ENCODE measurements at regions not wholly inside any gene's neighbourhood (a gene's known extent, or its start where the extent isn't known, plus 50 kb on each side); places are given as distances from the start of the nearest gene placed in this dataset.

DNA sequence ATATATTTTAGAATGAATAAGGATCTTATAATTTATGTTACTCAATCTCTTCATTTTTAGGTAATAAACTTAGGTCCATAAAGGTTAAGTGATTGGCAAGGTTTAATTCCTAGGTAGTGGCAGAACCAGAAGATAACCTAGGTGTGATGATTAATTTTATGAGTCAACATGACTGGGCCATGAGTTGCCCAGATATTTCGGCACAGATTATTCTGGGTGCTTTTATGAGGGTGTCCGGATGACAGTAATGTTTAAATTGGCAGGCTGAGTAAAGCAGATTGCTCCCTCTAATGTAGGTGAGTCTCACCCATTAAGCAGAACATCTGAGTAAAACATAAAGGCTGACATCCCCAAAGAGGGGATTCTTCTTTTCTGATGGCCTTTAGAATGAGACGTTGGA, 1349.3 kb upstream of the CELF2 start:
- TF ChIP-seq, protein P1, sequence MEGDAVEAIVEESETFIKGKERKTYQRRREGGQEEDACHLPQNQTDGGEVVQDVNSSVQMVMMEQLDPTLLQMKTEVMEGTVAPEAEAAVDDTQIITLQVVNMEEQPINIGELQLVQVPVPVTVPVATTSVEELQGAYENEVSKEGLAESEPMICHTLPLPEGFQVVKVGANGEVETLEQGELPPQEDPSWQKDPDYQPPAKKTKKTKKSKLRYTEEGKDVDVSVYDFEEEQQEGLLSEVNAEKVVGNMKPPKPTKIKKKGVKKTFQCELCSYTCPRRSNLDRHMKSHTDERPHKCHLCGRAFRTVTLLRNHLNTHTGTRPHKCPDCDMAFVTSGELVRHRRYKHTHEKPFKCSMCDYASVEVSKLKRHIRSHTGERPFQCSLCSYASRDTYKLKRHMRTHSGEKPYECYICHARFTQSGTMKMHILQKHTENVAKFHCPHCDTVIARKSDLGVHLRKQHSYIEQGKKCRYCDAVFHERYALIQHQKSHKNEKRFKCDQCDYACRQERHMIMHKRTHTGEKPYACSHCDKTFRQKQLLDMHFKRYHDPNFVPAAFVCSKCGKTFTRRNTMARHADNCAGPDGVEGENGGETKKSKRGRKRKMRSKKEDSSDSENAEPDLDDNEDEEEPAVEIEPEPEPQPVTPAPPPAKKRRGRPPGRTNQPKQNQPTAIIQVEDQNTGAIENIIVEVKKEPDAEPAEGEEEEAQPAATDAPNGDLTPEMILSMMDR (IDR thresholded peaks at IDR 0.05; ENCODE audit: control extremely low read depth, extremely low read depth, low read depth, missing control alignments), result no peak
- DNase-seq (ENCODE audit: extremely low spot score), result no peak
- CTCF ChIA-PET, result no interaction called here
- POLR2A ChIA-PET, result no interaction called here

DNA sequence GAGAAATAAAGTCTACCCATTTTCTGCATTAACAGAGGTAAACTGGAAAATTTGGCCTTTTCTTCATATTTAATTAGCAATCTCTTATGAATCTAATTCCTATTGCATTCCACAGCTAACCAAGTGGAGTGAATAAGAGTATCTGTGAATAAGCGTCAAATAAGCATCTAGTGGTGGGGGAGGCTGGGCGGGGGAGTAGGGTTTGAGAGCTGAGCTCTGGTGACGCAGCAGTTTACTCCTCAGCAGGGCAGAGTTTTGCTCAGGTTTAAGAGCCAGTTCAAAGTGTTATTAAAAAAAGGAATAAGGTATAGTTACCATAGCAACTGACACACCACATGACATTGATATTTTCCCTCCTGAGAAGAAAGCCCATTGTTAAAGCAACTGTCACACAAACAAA, 1346.8 kb upstream of the CELF2 start:
- TF ChIP-seq, protein P1 (IDR thresholded peaks at IDR 0.05; ENCODE audit: control extremely low read depth, extremely low read depth, low read depth, missing control alignments), result no peak
- POLR2A ChIA-PET, result no interaction called here
- CTCF ChIA-PET, result no interaction called here
- DNase-seq (ENCODE audit: extremely low spot score), result no peak

DNA sequence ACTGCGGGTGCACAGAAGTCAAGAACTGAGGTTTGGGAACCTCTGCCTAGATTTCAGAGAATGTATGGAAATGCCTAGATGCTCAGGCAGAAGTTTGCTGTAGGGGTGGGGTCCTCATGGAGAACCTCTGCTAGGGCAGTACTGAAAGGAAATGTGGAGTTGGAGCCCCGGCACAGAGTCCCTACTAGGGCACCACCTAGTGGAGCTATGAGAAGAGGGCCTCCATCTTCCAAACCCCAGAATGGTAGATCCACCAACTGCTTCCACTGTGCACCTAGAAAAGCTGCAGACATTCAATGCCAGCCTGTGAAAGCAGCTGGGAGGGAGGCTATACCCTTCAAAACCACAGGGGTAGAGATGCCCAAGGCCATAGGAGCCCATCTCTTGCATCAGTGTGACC, 1336.0 kb upstream of the CELF2 start:
- TF ChIP-seq, protein P1 (IDR thresholded peaks at IDR 0.05; ENCODE audit: control extremely low read depth, extremely low read depth, low read depth, missing control alignments), result no peak
- no peak for DNase-seq (ENCODE audit: extremely low spot score)
- ChIA-PET POLR2A (no interaction called here), CTCF (interaction anchor here (1.7 kb wide), 1 partner anchor 339 kb away, joined by 13 read pairs; no protein-coding TSS in a partner anchor)

DNA sequence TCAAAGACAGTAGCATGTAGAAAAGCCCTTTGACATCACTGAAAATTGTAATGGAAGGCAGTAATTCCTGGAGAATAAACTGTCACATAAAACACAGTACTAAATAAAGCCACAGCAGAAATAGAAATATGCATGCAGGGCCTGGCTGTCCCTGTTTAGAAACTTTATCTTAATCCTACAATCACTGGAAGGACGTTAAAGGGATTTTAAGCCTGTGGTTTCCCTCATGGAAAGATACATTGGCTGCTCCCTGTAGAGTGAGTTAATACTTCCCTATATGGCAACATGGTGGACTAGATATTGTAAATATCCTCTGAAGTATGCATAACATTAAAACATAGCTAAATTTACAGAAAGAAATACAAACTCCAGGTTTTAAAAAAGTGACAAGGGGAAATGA, 1334.9 kb upstream of the CELF2 start:
- ChIA-PET CTCF (interaction anchor here (1.1 to 1.6 kb wide), 2 partner anchors 23 to 47 kb away, joined by 3 read pairs; no protein-coding TSS in a partner anchor), POLR2A (no interaction called here)
- TF ChIP-seq, protein P1 (IDR thresholded peaks at IDR 0.05; ENCODE audit: control extremely low read depth, extremely low read depth, low read depth, missing control alignments), result no peak
- no peak for DNase-seq (ENCODE audit: extremely low spot score)

DNA sequence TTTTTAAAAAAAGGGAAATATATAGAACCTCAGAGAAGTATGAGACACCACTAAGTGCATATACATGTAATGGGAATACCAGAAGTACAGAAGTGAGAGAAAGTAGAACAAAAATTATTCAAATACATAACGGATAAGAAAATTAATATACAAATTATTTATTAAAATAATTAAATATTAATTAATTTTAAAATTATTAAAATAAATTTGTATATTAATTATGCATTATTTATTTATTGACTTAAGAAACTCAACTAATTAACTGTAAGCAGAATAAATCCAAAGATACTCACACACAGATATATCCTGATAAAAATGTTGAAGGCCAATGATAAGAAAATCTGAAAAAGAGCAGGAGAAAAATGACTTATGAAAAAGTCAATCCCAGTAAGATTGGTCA, 1333.5 kb upstream of the CELF2 start:
- TF ChIP-seq, protein P1 (IDR thresholded peaks at IDR 0.05; ENCODE audit: control extremely low read depth, extremely low read depth, low read depth, missing control alignments), result no peak
- DNase-seq (ENCODE audit: extremely low spot score), result no peak
- CTCF ChIA-PET, result interaction anchor here (1.6 kb wide), 1 partner anchor 24 kb away, joined by 3 read pairs; no protein-coding TSS in a partner anchor
- POLR2A ChIA-PET, result no interaction called here

DNA sequence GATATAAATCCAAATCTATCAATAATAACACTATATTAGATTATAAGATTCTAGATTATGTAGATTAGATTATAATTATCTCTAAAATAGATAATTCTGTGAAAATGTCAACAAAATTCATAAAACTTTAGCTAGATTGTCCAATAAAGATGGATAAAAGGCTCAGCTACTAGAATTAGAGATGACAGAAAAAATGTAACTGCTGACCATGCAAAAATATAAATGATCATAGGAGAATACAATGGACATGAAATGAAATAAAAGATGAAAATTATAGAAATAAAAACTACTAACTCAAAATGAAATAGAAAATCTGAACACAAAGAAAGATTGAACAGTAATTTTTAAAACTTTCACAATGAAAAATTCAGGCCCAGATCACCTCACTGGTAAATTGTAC, 1332.1 kb upstream of the CELF2 start:
- CTCF ChIA-PET, result no interaction called here
- DNase-seq (ENCODE audit: extremely low spot score), result no peak
- TF ChIP-seq, protein P1 (IDR thresholded peaks at IDR 0.05; ENCODE audit: control extremely low read depth, extremely low read depth, low read depth, missing control alignments), result no peak
- POLR2A ChIA-PET, result no interaction called here

DNA sequence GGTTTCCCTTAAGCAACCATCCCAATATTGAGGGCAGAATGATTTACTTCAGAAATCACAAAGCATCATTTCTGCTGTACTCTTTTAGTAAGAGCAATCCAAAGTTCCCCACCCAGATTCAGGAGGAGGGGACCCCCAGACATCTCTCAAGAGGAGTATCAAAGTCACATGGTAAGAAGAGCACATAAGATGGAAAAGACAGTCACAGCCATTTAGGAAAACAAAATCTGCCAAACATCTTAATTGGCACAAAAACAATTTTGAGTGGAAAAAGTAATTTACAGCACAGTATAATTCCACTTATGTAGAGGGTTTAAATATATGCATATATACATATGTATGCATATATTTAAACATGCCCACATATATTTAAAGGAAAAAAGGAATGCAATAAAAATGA, 1329.0 kb upstream of the CELF2 start:
- TF ChIP-seq, protein P1 (IDR thresholded peaks at IDR 0.05; ENCODE audit: control extremely low read depth, extremely low read depth, low read depth, missing control alignments), result no peak
- ChIA-PET POLR2A (no interaction called here), CTCF (no interaction called here)
- no peak for DNase-seq (ENCODE audit: extremely low spot score)
